MM.1S (cell line): ENCODE measurements at regions not wholly inside any gene's neighbourhood (a gene's known extent, or its start where the extent isn't known, plus 50 kb on each side); places are given as distances from the start of the nearest gene placed in this dataset.

Experiments used
- DNase-seq: peaks from one replicate; pipeline ENCODE4 v3.0.0-alpha.2; 2015
- H2AFZ ChIP-seq: fragments of 300-600 bp; sonication (generic); 2 replicates; pipeline ENCODE4 v1.6.0; 2016; ENCODE audit warnings: antibody characterized with exemption, low read length
- H3F3A ChIP-seq: fragments of 300-600 bp; sonication (generic); 2 replicates; pipeline ENCODE4 v1.6.1; 2016; ENCODE audit warnings: mild to moderate bottlenecking, antibody characterized with exemption, low read length, moderate library complexity, mixed read lengths; ENCODE audit not compliant: insufficient read depth
- H3K27ac ChIP-seq: fragments of 300-600 bp; sonication (generic); 2 replicates; pipeline ENCODE4 v1.5.1; 2016; ENCODE audit warnings: mild to moderate bottlenecking, low read length
- H3K27me3 ChIP-seq: fragments of 300-600 bp; sonication (generic); replicated peaks from 2 replicates; pipeline ENCODE4 v1.6.0; 2016; ENCODE audit warnings: low read length; ENCODE audit not compliant: insufficient read depth
- H3K36me3 ChIP-seq: fragments of 300-600 bp; sonication (generic); replicated peaks from 2 replicates; pipeline ENCODE4 v1.6.1; 2016; ENCODE audit warnings: mild to moderate bottlenecking, low read length, mixed read lengths; ENCODE audit not compliant: insufficient read depth
- H3K4me1 ChIP-seq: fragments of 300-600 bp; sonication (generic); 2 replicates; pipeline ENCODE4 v1.6.1; 2016; ENCODE audit warnings: low read length, mixed read lengths
- H3K4me2 ChIP-seq: fragments of 300-600 bp; sonication (generic); 2 replicates; pipeline ENCODE4 v1.6.0; 2016; ENCODE audit warnings: low read depth, low read length
- H3K4me3 ChIP-seq: fragments of 300-600 bp; sonication (generic); 2 replicates; pipeline ENCODE4 v1.5.1; 2016; ENCODE audit warnings: low read length, mixed read lengths
- H3K79me2 ChIP-seq: fragments of 300-600 bp; sonication (generic); 2 replicates; pipeline ENCODE4 v1.6.1; 2016; ENCODE audit warnings: mixed run types, low read length, mixed read lengths
- H3K9ac ChIP-seq: fragments of 300-600 bp; sonication (generic); 2 replicates; pipeline ENCODE4 v1.6.1; 2016; ENCODE audit warnings: low read length, mixed read lengths
- H3K9me2 ChIP-seq: fragments of 300-600 bp; sonication (generic); replicated peaks from 2 replicates; pipeline ENCODE4 v1.6.1; 2016; ENCODE audit warnings: mild to moderate bottlenecking, low read length, mixed read lengths; ENCODE audit not compliant: insufficient read depth
- H3K9me3 ChIP-seq: fragments of 300-600 bp; sonication (generic); replicated peaks from 2 replicates; pipeline ENCODE4 v1.6.1; 2016; ENCODE audit warnings: mild to moderate bottlenecking, low read length, mixed read lengths; ENCODE audit not compliant: insufficient read depth
- H4K20me1 ChIP-seq: fragments of 300-600 bp; sonication (generic); 2 replicates; pipeline ENCODE4 v1.6.1; 2016; ENCODE audit warnings: mild to moderate bottlenecking, low read length, moderate library complexity, mixed read lengths; ENCODE audit not compliant: insufficient read depth
- EZH2 ChIP-seq: fragments of 300-600 bp; sonication (generic); optimal IDR thresholded peaks from 2 replicates; pipeline ENCODE3; 2017; ENCODE audit warnings: low read depth, mild to moderate bottlenecking, antibody characterized with exemption, low read length, mixed read lengths
- EZH2phosphoT487 ChIP-seq: fragments of 300-600 bp; sonication (generic); IDR thresholded peaks from 2 replicates; pipeline ENCODE4 v1.6.1; 2018; ENCODE audit warnings: antibody characterized with exemption, low read length
- TF ChIP-seq, protein P1 (sequence below): fragments of 300-600 bp; sonication (generic); IDR thresholded peaks from 2 replicates; pipeline ENCODE4 v1.5.1; 2016; ENCODE audit warnings: antibody characterized with exemption, low read length, mixed read lengths

DNA sequence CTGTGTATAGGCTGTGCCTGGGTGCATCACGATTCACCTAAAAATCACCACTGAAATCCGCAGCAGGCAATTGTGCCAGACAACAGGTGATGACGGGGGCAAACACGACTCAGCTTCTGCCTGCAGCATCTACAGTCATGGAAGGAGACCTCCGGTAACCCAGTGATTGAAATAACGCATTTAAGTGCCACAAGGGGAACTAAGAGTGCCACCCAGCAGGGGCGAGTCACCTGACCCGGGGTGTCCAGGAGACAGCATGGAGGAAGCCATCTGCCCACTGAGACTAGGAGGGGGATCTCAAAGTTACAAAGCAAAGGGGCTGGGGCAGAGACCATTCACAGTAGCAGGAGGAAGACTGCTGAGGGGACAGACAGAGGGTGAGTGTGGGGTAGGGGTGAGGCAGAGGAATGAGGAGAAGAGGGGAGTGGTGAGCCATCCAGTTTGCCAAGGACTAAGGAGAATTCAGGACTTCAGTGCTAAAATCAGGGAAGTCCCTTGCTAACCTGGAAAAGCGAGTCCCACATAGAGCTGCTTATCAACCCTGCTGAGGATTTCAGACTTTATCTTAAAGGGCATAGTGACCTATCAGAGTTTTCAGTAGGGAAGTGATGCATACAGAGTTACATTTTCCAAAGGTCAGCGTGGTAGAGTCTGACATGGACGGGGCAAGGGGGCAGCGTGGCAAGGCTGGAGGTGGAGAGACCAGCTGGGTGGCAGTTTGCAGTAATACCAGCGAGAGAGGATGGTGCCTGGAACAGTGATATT lies 256.7 kb upstream of the HES1 start:
- no peaks in the 10 kb centered on the region for H3F3A ChIP-seq
- H3K9me3 ChIP-seq: no peaks in the 10 kb centered on the region
- no peak overlapping the region for H3K9ac ChIP-seq
- DNase-seq: no peak
- TF ChIP-seq EZH2phosphoT487: no peak
- H2AFZ ChIP-seq: no peak overlapping the region
- no peak overlapping the region for H3K4me2 ChIP-seq
- peaks cover 7% of the 10 kb centered on the region for H3K4me1 ChIP-seq
- H3K79me2 ChIP-seq: no peaks in the 10 kb centered on the region
- no peak overlapping the region for H3K27ac ChIP-seq
- H3K9me2 ChIP-seq: no peaks in the 10 kb centered on the region
- H3K27me3 ChIP-seq: no peaks in the 10 kb centered on the region
- H3K36me3 ChIP-seq: no peaks in the 10 kb centered on the region
- H4K20me1 ChIP-seq: no peaks in the 10 kb centered on the region
- H3K4me3 ChIP-seq: no peak overlapping the region

DNA sequence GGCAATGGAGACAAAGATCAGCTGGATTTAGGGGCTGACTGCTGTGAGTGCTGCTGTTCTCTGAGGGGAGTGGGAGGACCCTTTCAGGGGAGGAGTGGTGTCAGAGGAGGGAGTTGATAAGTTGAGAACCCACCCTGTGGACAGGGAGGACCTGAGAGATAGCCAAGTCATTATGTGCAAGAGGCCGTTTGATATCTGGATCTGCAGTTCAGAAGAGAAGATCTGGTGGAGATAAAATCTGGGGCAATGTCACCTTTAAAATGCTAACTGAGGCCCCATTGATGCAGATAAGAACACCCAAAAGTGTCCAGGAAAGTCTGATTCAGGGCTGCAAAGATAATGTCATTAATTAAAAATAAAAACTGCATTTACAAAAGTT lies 256.1 kb upstream of the HES1 start:
- H3K4me2 ChIP-seq: no peak overlapping the region
- H3K9me2 ChIP-seq: no peaks in the 10 kb centered on the region
- DNase-seq: no peak
- no peak overlapping the region for H3K4me3 ChIP-seq
- no peaks in the 10 kb centered on the region for H3F3A ChIP-seq
- TF ChIP-seq, protein P1, sequence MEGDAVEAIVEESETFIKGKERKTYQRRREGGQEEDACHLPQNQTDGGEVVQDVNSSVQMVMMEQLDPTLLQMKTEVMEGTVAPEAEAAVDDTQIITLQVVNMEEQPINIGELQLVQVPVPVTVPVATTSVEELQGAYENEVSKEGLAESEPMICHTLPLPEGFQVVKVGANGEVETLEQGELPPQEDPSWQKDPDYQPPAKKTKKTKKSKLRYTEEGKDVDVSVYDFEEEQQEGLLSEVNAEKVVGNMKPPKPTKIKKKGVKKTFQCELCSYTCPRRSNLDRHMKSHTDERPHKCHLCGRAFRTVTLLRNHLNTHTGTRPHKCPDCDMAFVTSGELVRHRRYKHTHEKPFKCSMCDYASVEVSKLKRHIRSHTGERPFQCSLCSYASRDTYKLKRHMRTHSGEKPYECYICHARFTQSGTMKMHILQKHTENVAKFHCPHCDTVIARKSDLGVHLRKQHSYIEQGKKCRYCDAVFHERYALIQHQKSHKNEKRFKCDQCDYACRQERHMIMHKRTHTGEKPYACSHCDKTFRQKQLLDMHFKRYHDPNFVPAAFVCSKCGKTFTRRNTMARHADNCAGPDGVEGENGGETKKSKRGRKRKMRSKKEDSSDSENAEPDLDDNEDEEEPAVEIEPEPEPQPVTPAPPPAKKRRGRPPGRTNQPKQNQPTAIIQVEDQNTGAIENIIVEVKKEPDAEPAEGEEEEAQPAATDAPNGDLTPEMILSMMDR: no peak
- no peak for TF ChIP-seq EZH2phosphoT487
- no peak for TF ChIP-seq EZH2
- H3K9me3 ChIP-seq: no peaks in the 10 kb centered on the region
- H3K79me2 ChIP-seq: no peaks in the 10 kb centered on the region
- H3K27ac ChIP-seq: no peak overlapping the region
- H3K36me3 ChIP-seq: no peaks in the 10 kb centered on the region
- H3K9ac ChIP-seq: no peak overlapping the region
- H4K20me1 ChIP-seq: no peaks in the 10 kb centered on the region
- peaks cover 8% of the 10 kb centered on the region for H3K4me1 ChIP-seq
- H2AFZ ChIP-seq: no peak overlapping the region
- H3K27me3 ChIP-seq: no peaks in the 10 kb centered on the region

DNA sequence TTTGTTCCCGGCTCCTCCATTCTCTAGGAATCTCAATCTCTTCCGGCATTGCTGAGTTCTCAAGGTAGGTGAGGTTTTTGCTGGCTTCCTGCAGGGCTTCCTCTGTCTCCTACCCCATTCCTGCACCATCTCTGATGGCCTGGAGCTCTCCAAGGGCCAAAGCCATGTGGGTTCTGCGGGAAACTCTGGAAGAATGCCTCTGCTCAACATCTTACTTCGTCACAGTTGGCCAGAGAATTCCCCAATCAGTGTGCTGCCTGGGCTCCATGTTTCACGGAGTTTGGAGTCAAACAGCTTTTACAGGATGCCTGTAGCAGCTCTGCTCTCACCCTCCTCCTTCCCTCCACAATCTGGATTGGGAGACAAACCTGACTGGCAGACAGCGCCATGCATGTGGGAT lies 253.9 kb upstream of the HES1 start:
- no peak overlapping the region for H3K4me2 ChIP-seq
- no peak overlapping the region for H3K4me3 ChIP-seq
- no peak overlapping the region for H3K9ac ChIP-seq
- H3K36me3 ChIP-seq: no peaks in the 10 kb centered on the region
- TF ChIP-seq EZH2phosphoT487 (no peak), EZH2 (no peak)
- TF ChIP-seq, protein P1: no peak
- H3K9me3 ChIP-seq: no peaks in the 10 kb centered on the region
- no peak overlapping the region for H3K27ac ChIP-seq
- H3K79me2 ChIP-seq: no peaks in the 10 kb centered on the region
- H2AFZ ChIP-seq: no peak overlapping the region
- no peak for DNase-seq
- H3K27me3 ChIP-seq: no peaks in the 10 kb centered on the region
- H4K20me1 ChIP-seq: no peaks in the 10 kb centered on the region
- H3K9me2 ChIP-seq: no peaks in the 10 kb centered on the region
- H3K4me1 ChIP-seq: peaks cover 8% of the 10 kb centered on the region
- no peaks in the 10 kb centered on the region for H3F3A ChIP-seq

DNA sequence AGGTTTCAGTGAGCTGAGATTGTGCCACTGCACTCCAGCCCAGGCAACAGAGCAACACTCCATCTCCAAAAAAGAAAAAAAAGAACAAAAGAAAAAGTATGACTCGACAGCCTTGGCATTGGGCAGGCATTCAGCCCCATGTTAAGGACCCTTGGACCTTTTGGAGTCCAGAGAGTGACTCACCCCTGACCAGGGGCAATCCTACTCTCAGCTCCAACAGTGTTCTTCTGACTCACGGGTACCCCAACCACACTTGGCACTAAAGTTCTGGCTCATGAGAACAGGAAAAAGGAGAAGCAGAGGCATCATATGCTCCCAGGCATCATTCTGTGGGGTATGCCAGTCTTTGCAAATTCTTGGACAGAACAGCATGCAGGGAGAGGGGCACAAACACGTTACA lies 252.4 kb upstream of the HES1 start:
- no peaks in the 10 kb centered on the region for H3K36me3 ChIP-seq
- H3K4me2 ChIP-seq: no peak overlapping the region
- no peaks in the 10 kb centered on the region for H3F3A ChIP-seq
- no peak for DNase-seq
- H3K4me3 ChIP-seq: no peak overlapping the region
- H3K27ac ChIP-seq: no peak overlapping the region
- no peaks in the 10 kb centered on the region for H3K27me3 ChIP-seq
- no peak overlapping the region for H2AFZ ChIP-seq
- no peaks in the 10 kb centered on the region for H3K9me2 ChIP-seq
- H3K9me3 ChIP-seq: no peaks in the 10 kb centered on the region
- peaks cover 8% of the 10 kb centered on the region for H3K4me1 ChIP-seq
- TF ChIP-seq EZH2phosphoT487 (no peak), EZH2 (no peak)
- TF ChIP-seq, protein P1: no peak
- H3K9ac ChIP-seq: no peak overlapping the region
- no peaks in the 10 kb centered on the region for H3K79me2 ChIP-seq
- no peaks in the 10 kb centered on the region for H4K20me1 ChIP-seq
